ENCODE measurements at regions not wholly inside any gene's neighbourhood (a gene's known extent, or its start where the extent isn't known, plus 50 kb on each side); places are given as distances from the start of the nearest gene placed in this dataset.
"Not testable (repeated sequence)": the region's sequence is repeated elsewhere in the genome, so short reads cannot be mapped to it uniquely, and the experiment has no call there.

GRCh38 chr17:62264974-62265373, 115.4 kb upstream of the EFCAB3 start:
- TF ChIP-seq CTCF, POLR2A (IDR thresholded peaks at IDR 0.05): not testable (repeated sequence)
